ENCODE measurements at regions not wholly inside any gene's neighbourhood (a gene's known extent, or its start where the extent isn't known, plus 50 kb on each side); places are given as distances from the start of the nearest gene placed in this dataset.

DNA sequence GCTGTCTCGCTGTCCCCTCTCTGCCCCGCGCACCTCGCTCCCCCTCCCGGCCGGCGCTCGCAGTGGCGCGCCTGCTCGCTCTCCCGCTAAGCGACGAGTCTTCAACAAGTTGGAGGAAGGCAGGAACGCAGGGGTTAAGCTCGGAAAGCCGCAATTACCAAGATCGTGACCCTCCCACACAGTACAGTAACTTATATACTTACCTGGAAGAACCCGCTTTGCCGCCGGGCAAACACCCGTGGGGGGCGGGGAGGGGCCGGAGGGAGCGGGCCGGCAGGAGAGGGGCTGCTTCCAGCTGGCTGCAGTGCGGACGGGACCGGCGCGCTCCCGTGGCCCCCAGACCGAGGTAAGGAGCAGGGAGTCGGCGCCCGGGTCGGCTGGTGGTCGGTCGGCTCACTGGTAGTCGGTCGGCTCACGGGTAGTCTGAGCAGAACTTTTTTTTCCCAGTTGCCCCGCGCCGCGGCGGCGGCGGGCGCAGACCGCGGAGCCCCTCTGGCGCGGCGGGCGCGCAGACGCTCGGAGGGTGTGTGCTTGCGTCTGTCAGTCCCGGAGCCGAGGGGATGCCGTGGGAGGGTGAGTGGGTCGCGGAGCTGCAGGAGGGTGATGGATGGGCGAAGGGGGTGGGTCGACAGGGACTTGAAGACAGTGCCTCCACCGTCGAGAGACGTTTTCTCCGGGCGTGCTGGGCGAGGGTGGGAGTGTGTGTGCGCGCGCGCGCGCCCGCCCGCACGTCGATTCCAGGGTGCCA, 101.2 kb upstream of the HSD17B12 start:
- peak overlapping the region in 4 of 5 experiments; percentile 19 to 67 (median 49) for H3K4me3 ChIP-seq (ENCODE audit: control extremely low read depth in 1 of 5, extremely low read depth in 1 of 5, insufficient read depth in 1 of 5, low read depth in 2 of 5, low read length in 4 of 5)
- TF ChIP-seq CTCF (IDR thresholded peaks at IDR 0.05) (no peak), EZH2 (IDR thresholded peaks at IDR 0.05; ENCODE audit: borderline replicate concordance, insufficient read depth, low read depth, low read length, poor library complexity, severe bottlenecking) (peak; percentile 62)
- POLR2A ChIA-PET, result no interaction called here
- WGBS (ENCODE audit: insufficient coverage), result 1% methylated on average over 58 of the region's 83 CpGs
- H3K36me3 ChIP-seq (replicated peaks in 1 of 2; ENCODE audit: control extremely low read depth in 1 of 2, control insufficient read depth in 1 of 2, extremely low read depth in 1 of 2, insufficient read depth in 2 of 2, low read length in 1 of 2), result no peaks in the 10 kb centered on the region
- H3K4me2 ChIP-seq (replicated peaks; ENCODE audit: low read depth, low read length, poor library complexity, severe bottlenecking), result peak overlapping the region; percentile 90
- DNase-seq, result peak; percentile 39
- H3K27ac ChIP-seq (ENCODE audit: low read length in 2 of 2), result no peak overlapping the region
- H3K27me3 Mint-ChIP-seq, result peaks cover 86% of the 10 kb centered on the region
- H3K27me3 ChIP-seq (replicated peaks in 1 of 4; ENCODE audit: control extremely low read depth in 1 of 4, control insufficient read depth in 3 of 4, insufficient read depth in 4 of 4, low read length in 3 of 4), result peaks cover 0 to 97% (median 64%) of the 10 kb centered on the region in 4 experiments
- H3K27ac Mint-ChIP-seq, result no peak overlapping the region
- CTCF ChIA-PET, result no interaction called here
- H3K9me3 Mint-ChIP-seq (ENCODE audit: insufficient read depth), result no peaks in the 10 kb centered on the region
- peaks cover 40 to 57% of the 10 kb centered on the region in 2 donors for H3K4me1 ChIP-seq (ENCODE audit: control insufficient read depth in 2 of 2, insufficient read depth in 2 of 2, low read length in 2 of 2)
- H3K4me3 Mint-ChIP-seq, result peak overlapping the region; percentile 89
- intact Hi-C loops (cut with micrococcal nuclease), result no loop called here
- H3K9me3 ChIP-seq (ENCODE audit: control extremely low read depth in 1 of 3, control insufficient read depth in 2 of 3, insufficient read depth in 1 of 3, low read length in 2 of 3), result peaks cover 0 to 28% (median 0%) of the 10 kb centered on the region in 3 donors
- H2AFZ ChIP-seq (ENCODE audit: insufficient read depth, low read depth, low read length, poor library complexity, severe bottlenecking), result peak overlapping the region; percentile 70
- H3K4me1 Mint-ChIP-seq, result peaks cover 58% of the 10 kb centered on the region
- no peaks in the 10 kb centered on the region for H3K79me2 ChIP-seq (ENCODE audit: control insufficient read depth, insufficient read depth, low read length)
- peak overlapping the region; percentile 59 for H3K9ac ChIP-seq (ENCODE audit: low read length)
- no peaks in the 10 kb centered on the region for H4K20me1 ChIP-seq (ENCODE audit: control insufficient read depth, insufficient read depth, low read length, poor library complexity, severe bottlenecking)
- peak; percentile 21 for ATAC-seq (ENCODE audit: low read depth)

DNA sequence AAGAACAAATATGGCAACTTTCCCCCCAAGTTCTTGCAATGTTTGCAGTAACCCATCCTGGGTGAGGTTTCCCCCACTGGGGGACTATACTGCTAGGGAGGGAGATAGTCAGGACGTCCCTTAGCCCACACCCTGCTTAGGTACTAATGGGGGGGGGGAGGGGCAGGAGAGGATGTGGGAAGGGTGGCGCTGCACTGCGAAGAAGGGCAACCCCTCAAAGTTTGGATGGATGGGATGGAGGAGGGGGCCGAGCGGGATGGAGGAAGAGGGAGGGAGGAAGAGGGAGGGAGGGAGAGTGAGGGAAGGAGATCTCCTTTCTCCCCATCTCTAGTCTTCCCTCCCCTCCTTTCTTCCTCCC, 100.6 kb upstream of the HSD17B12 start:
- no peak for ATAC-seq (ENCODE audit: low read depth)
- peak overlapping the region in 3 of 5 experiments; percentile 46 to 67 (median 52) for H3K4me3 ChIP-seq (ENCODE audit: control extremely low read depth in 1 of 5, extremely low read depth in 1 of 5, insufficient read depth in 1 of 5, low read depth in 2 of 5, low read length in 4 of 5)
- POLR2A ChIA-PET, result no interaction called here

More for the DNA sequence above, 100.6 kb upstream of the HSD17B12 start:
- intact Hi-C loops (cut with micrococcal nuclease), result no loop called here
- no peak overlapping the region for H3K27ac Mint-ChIP-seq
- WGBS (ENCODE audit: insufficient coverage), result no CpG with 5 or more reads among the region's 5 CpGs
- Histone ChIP-seq H4K20me1 (ENCODE audit: control insufficient read depth, insufficient read depth, low read length, poor library complexity, severe bottlenecking) (no peaks in the 10 kb centered on the region), H3K4me2 (replicated peaks; ENCODE audit: low read depth, low read length, poor library complexity, severe bottlenecking) (peak overlapping the region; percentile 90), H2AFZ (ENCODE audit: insufficient read depth, low read depth, low read length, poor library complexity, severe bottlenecking) (peak overlapping the region; percentile 70), H3K4me1 (ENCODE audit: control insufficient read depth in 2 of 2, insufficient read depth in 2 of 2, low read length in 2 of 2) (peaks cover 40 to 57% of the 10 kb centered on the region in 2 donors), H3K79me2 (ENCODE audit: control insufficient read depth, insufficient read depth, low read length) (no peaks in the 10 kb centered on the region), H3K36me3 (replicated peaks in 1 of 2; ENCODE audit: control extremely low read depth in 1 of 2, control insufficient read depth in 1 of 2, extremely low read depth in 1 of 2, insufficient read depth in 2 of 2, low read length in 1 of 2) (no peaks in the 10 kb centered on the region), H3K27me3 (replicated peaks in 1 of 4; ENCODE audit: control extremely low read depth in 1 of 4, control insufficient read depth in 3 of 4, insufficient read depth in 4 of 4, low read length in 3 of 4) (peaks cover 0 to 97% (median 64%) of the 10 kb centered on the region in 4 experiments), H3K9ac (ENCODE audit: low read length) (peak overlapping the region; percentile 59), H3K9me3 (ENCODE audit: control extremely low read depth in 1 of 3, control insufficient read depth in 2 of 3, insufficient read depth in 1 of 3, low read length in 2 of 3) (peaks cover 0 to 28% (median 0%) of the 10 kb centered on the region in 3 donors), H3K27ac (ENCODE audit: low read length in 2 of 2) (no peak overlapping the region)
- H3K4me1 Mint-ChIP-seq, result peaks cover 58% of the 10 kb centered on the region
- CTCF ChIA-PET, result no interaction called here
- peaks cover 82% of the 10 kb centered on the region for H3K27me3 Mint-ChIP-seq
- DNase-seq, result no peak
- no peaks in the 10 kb centered on the region for H3K9me3 Mint-ChIP-seq (ENCODE audit: insufficient read depth)
- TF ChIP-seq CTCF (IDR thresholded peaks at IDR 0.05), result no peak
- no peak for TF ChIP-seq EZH2 (IDR thresholded peaks at IDR 0.05; ENCODE audit: borderline replicate concordance, insufficient read depth, low read depth, low read length, poor library complexity, severe bottlenecking)
- H3K4me3 Mint-ChIP-seq, result peak overlapping the region; percentile 89

Measured in B cell (primary cell).